ENCODE measurements at regions not wholly inside any gene's neighbourhood (a gene's known extent, or its start where the extent isn't known, plus 50 kb on each side); places are given as distances from the start of the nearest gene placed in this dataset.

DNA sequence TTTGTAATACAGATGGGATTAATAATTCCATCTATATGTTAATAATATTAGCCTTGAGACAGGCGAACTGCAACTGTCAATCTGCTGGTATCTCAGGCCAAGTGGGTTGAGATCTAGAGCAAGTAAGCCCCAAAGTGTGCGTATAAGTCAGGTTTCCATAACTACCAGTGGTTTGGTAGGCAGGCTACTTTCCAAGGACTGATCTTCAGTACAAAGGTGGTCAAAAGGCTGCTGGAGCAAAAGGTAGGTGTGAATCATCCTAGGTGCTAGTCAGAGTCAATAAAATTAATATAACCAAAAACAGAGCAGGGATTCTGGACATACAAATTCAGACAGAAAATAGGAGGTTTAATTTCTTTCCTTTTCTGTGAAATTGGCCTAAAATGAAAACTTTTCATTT lies 328.0 kb downstream of the TGFB2 start:
- TF ChIP-seq, protein P1, sequence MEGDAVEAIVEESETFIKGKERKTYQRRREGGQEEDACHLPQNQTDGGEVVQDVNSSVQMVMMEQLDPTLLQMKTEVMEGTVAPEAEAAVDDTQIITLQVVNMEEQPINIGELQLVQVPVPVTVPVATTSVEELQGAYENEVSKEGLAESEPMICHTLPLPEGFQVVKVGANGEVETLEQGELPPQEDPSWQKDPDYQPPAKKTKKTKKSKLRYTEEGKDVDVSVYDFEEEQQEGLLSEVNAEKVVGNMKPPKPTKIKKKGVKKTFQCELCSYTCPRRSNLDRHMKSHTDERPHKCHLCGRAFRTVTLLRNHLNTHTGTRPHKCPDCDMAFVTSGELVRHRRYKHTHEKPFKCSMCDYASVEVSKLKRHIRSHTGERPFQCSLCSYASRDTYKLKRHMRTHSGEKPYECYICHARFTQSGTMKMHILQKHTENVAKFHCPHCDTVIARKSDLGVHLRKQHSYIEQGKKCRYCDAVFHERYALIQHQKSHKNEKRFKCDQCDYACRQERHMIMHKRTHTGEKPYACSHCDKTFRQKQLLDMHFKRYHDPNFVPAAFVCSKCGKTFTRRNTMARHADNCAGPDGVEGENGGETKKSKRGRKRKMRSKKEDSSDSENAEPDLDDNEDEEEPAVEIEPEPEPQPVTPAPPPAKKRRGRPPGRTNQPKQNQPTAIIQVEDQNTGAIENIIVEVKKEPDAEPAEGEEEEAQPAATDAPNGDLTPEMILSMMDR (IDR thresholded peaks at IDR 0.05; ENCODE audit: low read depth, low read length) = no peak
- TF ChIP-seq MYC (IDR thresholded peaks at IDR 0.05; ENCODE audit: low read depth, low read length) (no peak), POLR2A (IDR thresholded peaks at IDR 0.05; ENCODE audit: extremely low read depth, insufficient read length) (no peak), MAX (IDR thresholded peaks at IDR 0.05; ENCODE audit: low read depth, low read length) (no peak)

Data from NB4 (cell line).